ENCODE measurements at regions not wholly inside any gene's neighbourhood (a gene's known extent, or its start where the extent isn't known, plus 50 kb on each side); places are given as distances from the start of the nearest gene placed in this dataset.

GRCh38 chr3:64970634-64971033 lies 282.8 kb upstream of the ADAMTS9 start:
- TF ChIP-seq, protein P1, sequence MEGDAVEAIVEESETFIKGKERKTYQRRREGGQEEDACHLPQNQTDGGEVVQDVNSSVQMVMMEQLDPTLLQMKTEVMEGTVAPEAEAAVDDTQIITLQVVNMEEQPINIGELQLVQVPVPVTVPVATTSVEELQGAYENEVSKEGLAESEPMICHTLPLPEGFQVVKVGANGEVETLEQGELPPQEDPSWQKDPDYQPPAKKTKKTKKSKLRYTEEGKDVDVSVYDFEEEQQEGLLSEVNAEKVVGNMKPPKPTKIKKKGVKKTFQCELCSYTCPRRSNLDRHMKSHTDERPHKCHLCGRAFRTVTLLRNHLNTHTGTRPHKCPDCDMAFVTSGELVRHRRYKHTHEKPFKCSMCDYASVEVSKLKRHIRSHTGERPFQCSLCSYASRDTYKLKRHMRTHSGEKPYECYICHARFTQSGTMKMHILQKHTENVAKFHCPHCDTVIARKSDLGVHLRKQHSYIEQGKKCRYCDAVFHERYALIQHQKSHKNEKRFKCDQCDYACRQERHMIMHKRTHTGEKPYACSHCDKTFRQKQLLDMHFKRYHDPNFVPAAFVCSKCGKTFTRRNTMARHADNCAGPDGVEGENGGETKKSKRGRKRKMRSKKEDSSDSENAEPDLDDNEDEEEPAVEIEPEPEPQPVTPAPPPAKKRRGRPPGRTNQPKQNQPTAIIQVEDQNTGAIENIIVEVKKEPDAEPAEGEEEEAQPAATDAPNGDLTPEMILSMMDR (IDR thresholded peaks at IDR 0.05; ENCODE audit: control extremely low read depth, extremely low read depth, low read depth, missing control alignments) = no peak
- ChIA-PET CTCF (no interaction called here), POLR2A (no interaction called here)
- DNase-seq (ENCODE audit: extremely low spot score) = no peak

DNA sequence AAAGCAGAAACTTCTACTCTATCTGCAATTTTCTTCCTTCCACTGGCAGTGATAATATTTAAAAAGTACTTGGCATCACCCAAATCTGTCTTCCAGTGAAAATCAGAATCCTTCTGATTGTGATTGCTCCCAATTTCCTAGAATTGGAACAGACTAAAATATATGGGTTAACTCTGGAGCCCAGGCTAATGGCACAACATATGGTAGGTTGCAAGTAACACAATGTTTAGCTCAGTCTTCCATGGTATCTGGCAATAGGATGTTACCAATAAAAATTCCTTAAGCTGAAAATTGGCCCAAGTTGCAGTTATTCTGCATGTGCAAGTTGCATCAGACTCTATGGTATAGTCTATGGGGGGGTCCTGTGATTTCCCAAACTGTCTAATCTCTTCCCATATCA lies 273.5 kb upstream of the ADAMTS9 start:
- TF ChIP-seq, protein P1 (IDR thresholded peaks at IDR 0.05; ENCODE audit: control extremely low read depth, extremely low read depth, low read depth, missing control alignments) = no peak
- POLR2A ChIA-PET = no interaction called here
- CTCF ChIA-PET = interaction anchor here (1.3 kb wide), 1 partner anchor 15 kb away, joined by 3 read pairs; no protein-coding TSS in a partner anchor
- no peak for DNase-seq (ENCODE audit: extremely low spot score)

DNA sequence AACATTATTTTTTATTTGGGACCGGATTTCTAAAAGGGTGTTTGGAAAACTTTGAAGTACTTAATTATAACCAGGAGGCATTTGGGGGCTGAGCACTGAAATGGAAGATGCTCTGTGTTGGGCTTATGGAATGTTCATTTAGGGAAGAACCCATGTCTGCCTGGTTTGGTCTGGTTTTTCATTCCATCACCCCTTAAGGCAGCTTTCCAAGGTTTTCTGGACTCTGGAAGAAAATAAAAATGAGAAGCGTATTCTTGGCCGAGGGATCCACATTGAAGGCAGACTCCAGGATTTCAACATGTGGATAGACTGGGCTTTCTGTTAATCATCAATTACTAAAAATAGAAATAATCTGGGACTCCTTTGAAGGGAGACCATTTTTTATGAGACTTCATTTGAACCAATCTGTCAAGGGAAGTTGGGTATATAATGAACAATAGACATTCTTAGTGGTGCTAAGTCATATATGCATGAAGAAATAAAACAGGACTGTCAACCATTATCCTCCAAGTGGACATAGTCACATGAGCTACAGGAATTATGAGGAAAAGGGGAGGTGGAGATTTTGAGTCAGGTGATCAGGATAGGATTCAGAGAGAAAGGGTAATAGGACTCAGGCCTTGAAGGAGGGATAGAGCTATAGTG lies 270.5 kb upstream of the ADAMTS9 start:
- POLR2A ChIA-PET = no interaction called here
- DNase-seq (ENCODE audit: extremely low spot score) = no peak
- CTCF ChIA-PET = interaction anchor here (1.2 kb wide), 1 partner anchor 16 kb away, joined by 4 read pairs; no protein-coding TSS in a partner anchor
- TF ChIP-seq, protein P1 (IDR thresholded peaks at IDR 0.05; ENCODE audit: control extremely low read depth, extremely low read depth, low read depth, missing control alignments) = no peak

- ChIA-PET POLR2A (no interaction called here), CTCF (no interaction called here)
- DNase-seq (ENCODE audit: extremely low spot score) = no peak
- TF ChIP-seq, protein P1 (IDR thresholded peaks at IDR 0.05; ENCODE audit: control extremely low read depth, extremely low read depth, low read depth, missing control alignments) = no peak
These were observed 269.8 kb upstream of the ADAMTS9 start for GRCh38 chr3:64957408-64958198.

- ChIA-PET CTCF (no interaction called here), POLR2A (no interaction called here)
- DNase-seq (ENCODE audit: extremely low spot score) = no peak
- TF ChIP-seq, protein P1 (IDR thresholded peaks at IDR 0.05; ENCODE audit: control extremely low read depth, extremely low read depth, low read depth, missing control alignments) = no peak
These were observed 269.0 kb upstream of the ADAMTS9 start for GRCh38 chr3:64956711-64957325.

DNA sequence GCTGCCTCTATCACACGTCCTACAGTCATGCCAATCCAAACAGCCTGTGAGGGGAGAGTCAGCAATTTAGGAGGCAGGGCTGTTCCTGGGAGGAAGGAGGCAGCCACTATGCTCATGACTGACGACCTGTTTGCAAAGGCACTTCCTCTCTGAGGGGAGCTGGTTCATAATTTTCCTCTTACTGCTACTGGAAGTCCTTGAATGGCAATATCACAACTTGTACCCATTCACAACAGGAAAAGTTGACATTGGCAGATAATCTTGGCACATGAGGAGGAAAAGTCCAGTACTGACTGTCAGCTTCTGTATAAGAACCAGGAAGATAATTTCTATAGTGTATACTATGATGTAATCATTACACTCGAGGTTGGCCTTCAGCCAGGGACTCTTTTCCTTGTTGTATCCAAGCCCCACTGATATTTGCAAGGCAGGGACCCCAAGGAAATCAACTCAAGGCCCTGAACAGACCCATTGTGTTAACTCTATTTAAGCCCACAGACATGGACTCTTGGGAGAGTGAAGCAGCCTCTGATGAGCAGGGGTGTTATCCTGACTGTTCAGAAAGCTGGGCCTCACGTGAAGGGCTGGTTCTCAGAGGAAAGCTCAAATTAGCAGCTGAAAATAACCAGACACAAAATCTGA lies 267.3 kb upstream of the ADAMTS9 start:
- ChIA-PET CTCF (no interaction called here), POLR2A (no interaction called here)
- no peak for DNase-seq (ENCODE audit: extremely low spot score)
- TF ChIP-seq, protein P1 (IDR thresholded peaks at IDR 0.05; ENCODE audit: control extremely low read depth, extremely low read depth, low read depth, missing control alignments) = no peak

All from GM10248 (cell line).